ENCODE measurements at regions not wholly inside any gene's neighbourhood (a gene's known extent, or its start where the extent isn't known, plus 50 kb on each side); places are given as distances from the start of the nearest gene placed in this dataset.

GRCh38 chr14:84085493-84085892, 1444.5 kb upstream of the FLRT2 start:
- no peak for TF ChIP-seq TAF1 (IDR thresholded peaks at IDR 0.05; ENCODE audit: borderline replicate concordance, insufficient read depth, low read length)
- no peak for TF ChIP-seq FOXP2 (optimal IDR thresholded peaks at IDR 0.05; ENCODE audit: borderline replicate concordance, extremely low read depth, extremely low read length, insufficient read depth)
- TF ChIP-seq REST (IDR thresholded peaks at IDR 0.05; ENCODE audit: insufficient read depth in 1 of 2, low read depth in 2 of 2, low read length in 2 of 2), result no peak
- no peak for TF ChIP-seq SIN3A (IDR thresholded peaks at IDR 0.05; ENCODE audit: borderline replicate concordance, insufficient read depth, low read length)
- TF ChIP-seq POLR2AphosphoS5 (IDR thresholded peaks at IDR 0.05; ENCODE audit: low read depth, low read length), result no peak

GRCh38 chr14:84086714-84087113, 1443.2 kb upstream of the FLRT2 start:
- TF ChIP-seq SIN3A (IDR thresholded peaks at IDR 0.05; ENCODE audit: borderline replicate concordance, insufficient read depth, low read length) (no peak), POLR2AphosphoS5 (IDR thresholded peaks at IDR 0.05; ENCODE audit: low read depth, low read length) (no peak), REST (IDR thresholded peaks at IDR 0.05; ENCODE audit: insufficient read depth in 1 of 2, low read depth in 2 of 2, low read length in 2 of 2) (no peak), TAF1 (IDR thresholded peaks at IDR 0.05; ENCODE audit: borderline replicate concordance, insufficient read depth, low read length) (no peak), FOXP2 (optimal IDR thresholded peaks at IDR 0.05; ENCODE audit: borderline replicate concordance, extremely low read depth, extremely low read length, insufficient read depth) (no peak)

GRCh38 chr14:84087986-84088531, 1441.9 kb upstream of the FLRT2 start:
- TF ChIP-seq POLR2AphosphoS5 (IDR thresholded peaks at IDR 0.05; ENCODE audit: low read depth, low read length) (no peak), FOXP2 (optimal IDR thresholded peaks at IDR 0.05; ENCODE audit: borderline replicate concordance, extremely low read depth, extremely low read length, insufficient read depth) (no peak), TAF1 (IDR thresholded peaks at IDR 0.05; ENCODE audit: borderline replicate concordance, insufficient read depth, low read length) (no peak), SIN3A (IDR thresholded peaks at IDR 0.05; ENCODE audit: borderline replicate concordance, insufficient read depth, low read length) (no peak), REST (IDR thresholded peaks at IDR 0.05; ENCODE audit: insufficient read depth in 1 of 2, low read depth in 2 of 2, low read length in 2 of 2) (no peak)

GRCh38 chr14:84090837-84091236, 1439.1 kb upstream of the FLRT2 start:
- TF ChIP-seq FOXP2 (optimal IDR thresholded peaks at IDR 0.05; ENCODE audit: borderline replicate concordance, extremely low read depth, extremely low read length, insufficient read depth) (no peak), REST (IDR thresholded peaks at IDR 0.05; ENCODE audit: insufficient read depth in 1 of 2, low read depth in 2 of 2, low read length in 2 of 2) (no peak), SIN3A (IDR thresholded peaks at IDR 0.05; ENCODE audit: borderline replicate concordance, insufficient read depth, low read length) (no peak), POLR2AphosphoS5 (IDR thresholded peaks at IDR 0.05; ENCODE audit: low read depth, low read length) (no peak), TAF1 (IDR thresholded peaks at IDR 0.05; ENCODE audit: borderline replicate concordance, insufficient read depth, low read length) (no peak)

- TF ChIP-seq TAF1 (IDR thresholded peaks at IDR 0.05; ENCODE audit: borderline replicate concordance, insufficient read depth, low read length) (no peak), REST (IDR thresholded peaks at IDR 0.05; ENCODE audit: insufficient read depth in 1 of 2, low read depth in 2 of 2, low read length in 2 of 2) (no peak), FOXP2 (optimal IDR thresholded peaks at IDR 0.05; ENCODE audit: borderline replicate concordance, extremely low read depth, extremely low read length, insufficient read depth) (no peak), POLR2AphosphoS5 (IDR thresholded peaks at IDR 0.05; ENCODE audit: low read depth, low read length) (no peak), SIN3A (IDR thresholded peaks at IDR 0.05; ENCODE audit: borderline replicate concordance, insufficient read depth, low read length) (no peak)
Observed at GRCh38 chr14:84095681-84096080, 1434.3 kb upstream of the FLRT2 start.
